Effector memory CD4-positive, alpha-beta T cell (primary cell): ENCODE measurements at regions not wholly inside any gene's neighbourhood (a gene's known extent, or its start where the extent isn't known, plus 50 kb on each side); places are given as distances from the start of the nearest gene placed in this dataset.

Experiments
- DNase-seq, 3 donors: peaks; one replicate each; pipeline ENCODE4 v3.0.0-alpha.2; 2020
- H3K27ac ChIP-seq: 2 replicates; pipeline ENCODE4 v1.7.0; 2013; ENCODE audit warnings: mild to moderate bottlenecking, low read length, moderate library complexity; ENCODE audit not compliant: insufficient read depth, poor library complexity, severe bottlenecking
- H3K27me3 ChIP-seq: replicated peaks from 2 replicates; pipeline ENCODE4 v1.7.0; 2013; ENCODE audit warnings: mild to moderate bottlenecking, low read length; ENCODE audit not compliant: insufficient read depth, control insufficient read depth, poor library complexity, severe bottlenecking
- H3K36me3 ChIP-seq: 2 replicates; pipeline ENCODE4 v1.7.0; 2013; ENCODE audit warnings: mild to moderate bottlenecking, low read length, moderate library complexity; ENCODE audit not compliant: control insufficient read depth, insufficient read depth
- H3K4me1 ChIP-seq: 2 replicates; pipeline ENCODE4 v1.7.0; 2013; ENCODE audit warnings: low read length, mild to moderate bottlenecking; ENCODE audit not compliant: control insufficient read depth, insufficient read depth, poor library complexity, severe bottlenecking
- H3K4me3 ChIP-seq: 2 replicates; pipeline ENCODE4 v1.7.0; 2013; ENCODE audit warnings: low read length, low read depth, mild to moderate bottlenecking; ENCODE audit not compliant: insufficient read depth, poor library complexity, severe bottlenecking
- H3K9me3 ChIP-seq: 2 replicates; pipeline ENCODE4 v1.7.0; 2013; ENCODE audit warnings: mild to moderate bottlenecking, low read length, moderate library complexity; ENCODE audit not compliant: control insufficient read depth

GRCh38 chr6:90729057-90729456 lies 142.2 kb upstream of the MAP3K7 start:
- Histone ChIP-seq H3K27me3 (no peaks in the 10 kb centered on the region), H3K4me1 (no peaks in the 10 kb centered on the region), H3K4me3 (no peak overlapping the region), H3K36me3 (no peaks in the 10 kb centered on the region), H3K9me3 (no peaks in the 10 kb centered on the region), H3K27ac (no peak overlapping the region)
- no peak for DNase-seq

GRCh38 chr6:90722648-90723047 lies 135.8 kb upstream of the MAP3K7 start:
- Histone ChIP-seq H3K36me3 (no peaks in the 10 kb centered on the region), H3K9me3 (no peaks in the 10 kb centered on the region), H3K27me3 (no peaks in the 10 kb centered on the region), H3K4me1 (no peaks in the 10 kb centered on the region), H3K27ac (no peak overlapping the region), H3K4me3 (no peak overlapping the region)
- no peak for DNase-seq

- H3K27ac ChIP-seq = no peak overlapping the region
- H3K4me3 ChIP-seq = no peak overlapping the region
- H3K36me3 ChIP-seq = no peaks in the 10 kb centered on the region
- H3K9me3 ChIP-seq = no peaks in the 10 kb centered on the region
- no peak for DNase-seq
- H3K4me1 ChIP-seq = no peaks in the 10 kb centered on the region
- no peaks in the 10 kb centered on the region for H3K27me3 ChIP-seq
Measured at GRCh38 chr6:90720404-90720803, 133.5 kb upstream of the MAP3K7 start.

GRCh38 chr6:90719321-90720195 lies 132.7 kb upstream of the MAP3K7 start:
- no peaks in the 10 kb centered on the region for H3K27me3 ChIP-seq
- no peak for DNase-seq
- H3K27ac ChIP-seq = no peak overlapping the region
- no peak overlapping the region for H3K4me3 ChIP-seq
- H3K36me3 ChIP-seq = no peaks in the 10 kb centered on the region
- no peaks in the 10 kb centered on the region for H3K9me3 ChIP-seq
- no peaks in the 10 kb centered on the region for H3K4me1 ChIP-seq

GRCh38 chr6:90716376-90716775 lies 129.5 kb upstream of the MAP3K7 start:
- Histone ChIP-seq H3K27ac (no peak overlapping the region), H3K36me3 (no peaks in the 10 kb centered on the region), H3K9me3 (no peaks in the 10 kb centered on the region), H3K4me1 (no peaks in the 10 kb centered on the region), H3K27me3 (no peaks in the 10 kb centered on the region), H3K4me3 (no peak overlapping the region)
- no peak for DNase-seq

- Histone ChIP-seq H3K27ac (no peak overlapping the region), H3K4me3 (no peak overlapping the region)
- DNase-seq = no peak
Measured at GRCh38 chr6:90715093-90715655, 128.3 kb upstream of the MAP3K7 start.

GRCh38 chr6:90714319-90714718 lies 127.4 kb upstream of the MAP3K7 start:
- Histone ChIP-seq H3K27ac (no peak overlapping the region), H3K36me3 (no peaks in the 10 kb centered on the region), H3K4me3 (no peak overlapping the region), H3K27me3 (no peaks in the 10 kb centered on the region), H3K9me3 (no peaks in the 10 kb centered on the region), H3K4me1 (no peaks in the 10 kb centered on the region)
- no peak for DNase-seq

More at GRCh38 chr6:90715093-90715655, 128.3 kb upstream of the MAP3K7 start:
- Histone ChIP-seq H3K27me3 (no peaks in the 10 kb centered on the region), H3K4me1 (no peaks in the 10 kb centered on the region), H3K9me3 (no peaks in the 10 kb centered on the region), H3K36me3 (no peaks in the 10 kb centered on the region)

- H3K27me3 ChIP-seq = no peaks in the 10 kb centered on the region
- H3K27ac ChIP-seq = no peak overlapping the region
- no peaks in the 10 kb centered on the region for H3K9me3 ChIP-seq
- H3K4me3 ChIP-seq = no peak overlapping the region
- no peaks in the 10 kb centered on the region for H3K4me1 ChIP-seq
- H3K36me3 ChIP-seq = no peaks in the 10 kb centered on the region
- DNase-seq = no peak
Measured at GRCh38 chr6:90712114-90712513, 125.2 kb upstream of the MAP3K7 start.

GRCh38 chr6:90709431-90709996 lies 122.6 kb upstream of the MAP3K7 start:
- no peak for DNase-seq
- H3K36me3 ChIP-seq = no peaks in the 10 kb centered on the region

GRCh38 chr6:90708206-90708737 lies 121.4 kb upstream of the MAP3K7 start:
- no peak for DNase-seq
- Histone ChIP-seq H3K4me3 (no peak overlapping the region), H3K9me3 (no peaks in the 10 kb centered on the region), H3K36me3 (no peaks in the 10 kb centered on the region), H3K4me1 (no peaks in the 10 kb centered on the region), H3K27ac (no peak overlapping the region), H3K27me3 (no peaks in the 10 kb centered on the region)

More at GRCh38 chr6:90709431-90709996, 122.6 kb upstream of the MAP3K7 start:
- Histone ChIP-seq H3K27me3 (no peaks in the 10 kb centered on the region), H3K4me1 (no peaks in the 10 kb centered on the region), H3K4me3 (no peak overlapping the region), H3K9me3 (no peaks in the 10 kb centered on the region), H3K27ac (no peak overlapping the region)
